ENCODE measurements at regions not wholly inside any gene's neighbourhood (a gene's known extent, or its start where the extent isn't known, plus 50 kb on each side); places are given as distances from the start of the nearest gene placed in this dataset.

GRCh38 chr7:84283798-84284197, 89.2 kb upstream of the SEMA3A start:
- H3K4me2 ChIP-seq (ENCODE audit: low read length), result no peak overlapping the region
- BruUV-seq (replicated peaks), result no TSS peak
- ChIA-PET POLR2A (no interaction called here), CTCF (ENCODE audit: unreplicated experiment) (no interaction called here)
- H2AFZ ChIP-seq (ENCODE audit: low read length), result no peak overlapping the region
- no peaks in the 10 kb centered on the region for H4K20me1 ChIP-seq (ENCODE audit: insufficient read depth, low read length)
- H3K36me3 ChIP-seq (ENCODE audit: insufficient read depth, low read length), result no peaks in the 10 kb centered on the region
- no peaks in the 10 kb centered on the region for H3K79me2 ChIP-seq (ENCODE audit: insufficient read depth, low read depth, low read length)
- H3K9me2 ChIP-seq (ENCODE audit: insufficient read depth, low read length), result no peaks in the 10 kb centered on the region
- H3K4me3 ChIP-seq (ENCODE audit: low read depth, low read length, poor library complexity, severe bottlenecking), result no peak overlapping the region
- H3K4me1 ChIP-seq (ENCODE audit: insufficient read depth, low read length, poor library complexity, severe bottlenecking), result no peaks in the 10 kb centered on the region
- H3K27ac ChIP-seq (ENCODE audit: low read depth, low read length, poor library complexity, severe bottlenecking), result no peak overlapping the region
- no peak for TF ChIP-seq CTCF (conservative IDR thresholded peaks at IDR 0.05; ENCODE audit: low read length)
- no peak for TF ChIP-seq EZH2phosphoT487 (IDR thresholded peaks at IDR 0.05; ENCODE audit: borderline replicate concordance, low read depth, low read length)
- DNase-seq (ENCODE audit: low spot score), result no peak
- intact Hi-C loops (cut with micrococcal nuclease; ENCODE audit: unreplicated experiment), result no loop called here
- no peaks in the 10 kb centered on the region for H3K9me3 ChIP-seq (ENCODE audit: low read length)

GRCh38 chr7:84281518-84281917, 86.9 kb upstream of the SEMA3A start:
- no peak overlapping the region for H3K4me2 ChIP-seq (ENCODE audit: low read length)
- H3K9me3 ChIP-seq (ENCODE audit: low read length), result no peaks in the 10 kb centered on the region
- no peak for DNase-seq (ENCODE audit: low spot score)
- ChIA-PET CTCF (ENCODE audit: unreplicated experiment) (no interaction called here), POLR2A (interaction anchor here (1.0 kb wide), 1 partner anchor 10 kb away, joined by 4 read pairs; no protein-coding TSS in a partner anchor)
- no peaks in the 10 kb centered on the region for H3K79me2 ChIP-seq (ENCODE audit: insufficient read depth, low read depth, low read length)
- intact Hi-C loops (cut with micrococcal nuclease; ENCODE audit: unreplicated experiment), result no loop called here
- H3K4me3 ChIP-seq (ENCODE audit: low read depth, low read length, poor library complexity, severe bottlenecking), result no peak overlapping the region
- BruUV-seq (replicated peaks), result no TSS peak
- no peaks in the 10 kb centered on the region for H4K20me1 ChIP-seq (ENCODE audit: insufficient read depth, low read length)
- H2AFZ ChIP-seq (ENCODE audit: low read length), result no peak overlapping the region
- TF ChIP-seq CTCF (conservative IDR thresholded peaks at IDR 0.05; ENCODE audit: low read length), result no peak
- no peak for TF ChIP-seq EZH2phosphoT487 (IDR thresholded peaks at IDR 0.05; ENCODE audit: borderline replicate concordance, low read depth, low read length)
- H3K9me2 ChIP-seq (ENCODE audit: insufficient read depth, low read length), result no peaks in the 10 kb centered on the region
- H3K4me1 ChIP-seq (ENCODE audit: insufficient read depth, low read length, poor library complexity, severe bottlenecking), result no peaks in the 10 kb centered on the region
- H3K36me3 ChIP-seq (ENCODE audit: insufficient read depth, low read length), result no peaks in the 10 kb centered on the region
- H3K27ac ChIP-seq (ENCODE audit: low read depth, low read length, poor library complexity, severe bottlenecking), result no peak overlapping the region

GRCh38 chr7:84277628-84278224, 83.1 kb upstream of the SEMA3A start:
- TF ChIP-seq CTCF (conservative IDR thresholded peaks at IDR 0.05; ENCODE audit: low read length), result no peak
- no peak for TF ChIP-seq EZH2phosphoT487 (IDR thresholded peaks at IDR 0.05; ENCODE audit: borderline replicate concordance, low read depth, low read length)
- no peak overlapping the region for H3K4me2 ChIP-seq (ENCODE audit: low read length)
- no peak overlapping the region for H3K27ac ChIP-seq (ENCODE audit: low read depth, low read length, poor library complexity, severe bottlenecking)
- no peaks in the 10 kb centered on the region for H4K20me1 ChIP-seq (ENCODE audit: insufficient read depth, low read length)
- BruUV-seq (replicated peaks), result no TSS peak
- no peaks in the 10 kb centered on the region for H3K9me3 ChIP-seq (ENCODE audit: low read length)
- no peak for DNase-seq (ENCODE audit: low spot score)
- ChIA-PET POLR2A (no interaction called here), CTCF (ENCODE audit: unreplicated experiment) (no interaction called here)
- H3K9me2 ChIP-seq (ENCODE audit: insufficient read depth, low read length), result no peaks in the 10 kb centered on the region
- no peak overlapping the region for H3K4me3 ChIP-seq (ENCODE audit: low read depth, low read length, poor library complexity, severe bottlenecking)
- intact Hi-C loops (cut with micrococcal nuclease; ENCODE audit: unreplicated experiment), result no loop called here
- no peaks in the 10 kb centered on the region for H3K4me1 ChIP-seq (ENCODE audit: insufficient read depth, low read length, poor library complexity, severe bottlenecking)
- no peaks in the 10 kb centered on the region for H3K36me3 ChIP-seq (ENCODE audit: insufficient read depth, low read length)
- no peaks in the 10 kb centered on the region for H3K79me2 ChIP-seq (ENCODE audit: insufficient read depth, low read depth, low read length)
- no peak overlapping the region for H2AFZ ChIP-seq (ENCODE audit: low read length)
